Breast epithelium (tissue), 4 donors: ENCODE measurements at regions not wholly inside any gene's neighbourhood (a gene's known extent, or its start where the extent isn't known, plus 50 kb on each side); places are given as distances from the start of the nearest gene placed in this dataset.

Experiments used
- DNase-seq, 2 donors: peaks; one replicate each; pipeline ENCODE4 v3.0.0-alpha.2; 2019; ENCODE audit warnings: low spot score in 2 of 2
- H3K27ac ChIP-seq, 2 donors: fragments of 200-600 bp; sonication (generic) in 1 of 2; one replicate each; pipeline ENCODE4 v1.5.1; 2016 to 2019; ENCODE audit warnings: mild to moderate bottlenecking in 1 of 2
- H3K27me3 ChIP-seq, 2 donors: fragments of 200-600 bp; sonication (generic) in 1 of 2; one replicate each; pipeline versions ENCODE4 v1.5.1 to v1.6.0; 2017 to 2019; ENCODE audit warnings: control low read depth in 1 of 2, mild to moderate bottlenecking in 1 of 2
- H3K36me3 ChIP-seq: fragments of 200-600 bp; one replicate; pipeline ENCODE4 v1.5.1; 2019
- H3K4me1 ChIP-seq, 2 donors: fragments of 200-600 bp; sonication (generic); one replicate each; pipeline ENCODE4 v1.5.1; 2016 to 2019; ENCODE audit warnings: control low read depth in 1 of 2
- H3K4me3 ChIP-seq, 3 donors: fragments of 200-600 bp; sonication (generic); 1 replicate in 2 of 3; 2 replicates in 1 of 3; pipeline ENCODE4 v1.5.1; 2016 to 2019; ENCODE audit warnings: mild to moderate bottlenecking in 3 of 3, moderate library complexity in 2 of 3
- H3K9me3 ChIP-seq, 2 donors: fragments of 200-600 bp; sonication (generic) in 1 of 2; one replicate each; pipeline ENCODE4 v1.5.1; 2016 to 2019; ENCODE audit warnings: control low read depth in 1 of 2
- CTCF ChIP-seq, 3 donors: fragments of 450-650 bp; IDR thresholded peaks; one replicate each; pipeline ENCODE4 v1.5.1; 2016 to 2017; ENCODE audit warnings: antibody characterized with exemption in 3 of 3, mild to moderate bottlenecking in 3 of 3, moderate library complexity in 3 of 3
- POLR2A ChIP-seq: fragments of 450-650 bp; IDR thresholded peaks from one replicate; pipeline ENCODE4 v1.6.1; 2016; ENCODE audit warnings: antibody characterized with exemption, mild to moderate bottlenecking, moderate library complexity
- POLR2AphosphoS5 ChIP-seq, 3 donors: sonication (generic); formaldehyde crosslinking; IDR thresholded peaks; one replicate each; pipeline ENCODE4 v1.6.1; 2017; ENCODE audit warnings: antibody characterized with exemption in 3 of 3
- intact Hi-C: fragments of 100-400 bp; cut with DNase I; formaldehyde crosslinking; loops from one replicate; pipeline ENCODE4 v1.15.1; 2023; ENCODE audit warnings: low total_unique reads

GRCh38 chr11:82105331-82105998 lies 628.2 kb downstream of the FAM181B start:
- peaks cover 0 to 7% of the 10 kb centered on the region in 2 donors for H3K9me3 ChIP-seq
- H3K27me3 ChIP-seq: no peaks in the 10 kb centered on the region
- H3K4me3 ChIP-seq: no peak overlapping the region
- DNase-seq: no peak
- no peaks in the 10 kb centered on the region for H3K36me3 ChIP-seq
- TF ChIP-seq POLR2AphosphoS5 (IDR thresholded peaks at IDR 0.05): no peak
- TF ChIP-seq POLR2A: no peak
- TF ChIP-seq CTCF (IDR thresholded peaks at IDR 0.05): no peak
- intact Hi-C loops: no loop called here
- H3K27ac ChIP-seq: no peak overlapping the region
- no peaks in the 10 kb centered on the region for H3K4me1 ChIP-seq

GRCh38 chr11:82092904-82093303 lies 640.8 kb downstream of the FAM181B start:
- H3K36me3 ChIP-seq: no peaks in the 10 kb centered on the region
- TF ChIP-seq CTCF (IDR thresholded peaks at IDR 0.05) (no peak), POLR2AphosphoS5 (IDR thresholded peaks at IDR 0.05) (no peak), POLR2A (no peak)
- H3K9me3 ChIP-seq: no peaks in the 10 kb centered on the region
- DNase-seq: no peak
- no peak overlapping the region for H3K4me3 ChIP-seq
- no peaks in the 10 kb centered on the region for H3K4me1 ChIP-seq
- intact Hi-C loops: no loop called here
- H3K27me3 ChIP-seq: no peaks in the 10 kb centered on the region
- H3K27ac ChIP-seq: no peak overlapping the region

GRCh38 chr11:82089426-82089825 lies 644.2 kb downstream of the FAM181B start:
- Histone ChIP-seq H3K27ac (no peak overlapping the region), H3K4me1 (no peaks in the 10 kb centered on the region), H3K36me3 (no peaks in the 10 kb centered on the region), H3K9me3 (no peaks in the 10 kb centered on the region), H3K4me3 (no peak overlapping the region), H3K27me3 (no peaks in the 10 kb centered on the region)
- no peak for DNase-seq
- intact Hi-C loops: no loop called here
- TF ChIP-seq POLR2A: no peak
- no peak for TF ChIP-seq POLR2AphosphoS5 (IDR thresholded peaks at IDR 0.05)
- TF ChIP-seq CTCF (IDR thresholded peaks at IDR 0.05): no peak

- TF ChIP-seq POLR2AphosphoS5 (IDR thresholded peaks at IDR 0.05): no peak
- no peak for TF ChIP-seq CTCF (IDR thresholded peaks at IDR 0.05)
- no peak for TF ChIP-seq POLR2A
- no peak overlapping the region for H3K4me3 ChIP-seq
- H3K27ac ChIP-seq: no peak overlapping the region
- no peaks in the 10 kb centered on the region for H3K9me3 ChIP-seq
- no peaks in the 10 kb centered on the region for H3K36me3 ChIP-seq
- no peak for DNase-seq
- H3K4me1 ChIP-seq: no peaks in the 10 kb centered on the region
- intact Hi-C loops: no loop called here
- H3K27me3 ChIP-seq: no peaks in the 10 kb centered on the region
Observed at GRCh38 chr11:82085493-82085892, 648.2 kb downstream of the FAM181B start.

- TF ChIP-seq POLR2AphosphoS5 (IDR thresholded peaks at IDR 0.05) (no peak), CTCF (IDR thresholded peaks at IDR 0.05) (no peak), POLR2A (no peak)
- DNase-seq: no peak
- intact Hi-C loops: no loop called here
- Histone ChIP-seq H3K36me3 (no peaks in the 10 kb centered on the region), H3K4me1 (no peaks in the 10 kb centered on the region), H3K4me3 (no peak overlapping the region), H3K27me3 (no peaks in the 10 kb centered on the region), H3K9me3 (no peaks in the 10 kb centered on the region), H3K27ac (no peak overlapping the region)
Observed at GRCh38 chr11:82082976-82083375, 650.7 kb downstream of the FAM181B start.
